ENCODE measurements at regions not wholly inside any gene's neighbourhood (a gene's known extent, or its start where the extent isn't known, plus 50 kb on each side); places are given as distances from the start of the nearest gene placed in this dataset.

DNA sequence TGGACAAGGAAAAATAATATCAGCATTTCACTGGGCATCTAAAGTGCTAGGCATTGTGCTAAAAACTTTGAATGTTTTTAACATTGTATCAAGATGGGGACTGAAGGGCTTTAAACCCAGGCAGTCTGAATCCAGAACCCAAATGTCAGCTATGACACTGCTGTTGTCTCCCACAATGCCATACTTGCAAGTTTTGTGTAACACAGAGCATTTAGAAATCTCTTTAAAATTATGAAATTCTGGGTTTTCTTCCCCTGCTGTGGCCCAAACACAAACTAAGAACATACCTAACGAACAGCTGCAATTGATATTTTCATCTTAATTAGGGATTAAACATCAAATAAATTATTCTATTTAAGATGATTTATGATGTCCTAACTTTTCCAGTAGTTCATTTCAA lies 66.8 kb upstream of the LSM6 start:
- no peak overlapping the region for H3K4me2 ChIP-seq
- DNase-seq (ENCODE audit: low read depth in 1 of 2, low spot score in 1 of 2) (no peak), FAIRE-seq (no peak), ATAC-seq (no peak)
- H3K27ac ChIP-seq = no peak overlapping the region
- H3K4me3 ChIP-seq = no peak overlapping the region
- TF ChIP-seq RAD21 (conservative IDR thresholded peaks at IDR 0.05 in 1 of 2, IDR thresholded peaks at IDR 0.05 in 1 of 2) = no peak
- TF ChIP-seq EHF (CRISPR knock-in tag; IDR thresholded peaks at IDR 0.05) = no peak
- no peak for TF ChIP-seq KDM5A (IDR thresholded peaks at IDR 0.05)
- TF ChIP-seq, protein P1, sequence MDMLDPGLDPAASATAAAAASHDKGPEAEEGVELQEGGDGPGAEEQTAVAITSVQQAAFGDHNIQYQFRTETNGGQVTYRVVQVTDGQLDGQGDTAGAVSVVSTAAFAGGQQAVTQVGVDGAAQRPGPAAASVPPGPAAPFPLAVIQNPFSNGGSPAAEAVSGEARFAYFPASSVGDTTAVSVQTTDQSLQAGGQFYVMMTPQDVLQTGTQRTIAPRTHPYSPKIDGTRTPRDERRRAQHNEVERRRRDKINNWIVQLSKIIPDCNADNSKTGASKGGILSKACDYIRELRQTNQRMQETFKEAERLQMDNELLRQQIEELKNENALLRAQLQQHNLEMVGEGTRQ (IDR thresholded peaks at IDR 0.05) = no peak
- TF ChIP-seq, protein P2, sequence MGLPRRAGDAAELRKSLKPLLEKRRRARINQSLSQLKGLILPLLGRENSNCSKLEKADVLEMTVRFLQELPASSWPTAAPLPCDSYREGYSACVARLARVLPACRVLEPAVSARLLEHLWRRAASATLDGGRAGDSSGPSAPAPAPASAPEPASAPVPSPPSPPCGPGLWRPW (IDR thresholded peaks at IDR 0.05) = no peak
- TF ChIP-seq, protein P3, sequence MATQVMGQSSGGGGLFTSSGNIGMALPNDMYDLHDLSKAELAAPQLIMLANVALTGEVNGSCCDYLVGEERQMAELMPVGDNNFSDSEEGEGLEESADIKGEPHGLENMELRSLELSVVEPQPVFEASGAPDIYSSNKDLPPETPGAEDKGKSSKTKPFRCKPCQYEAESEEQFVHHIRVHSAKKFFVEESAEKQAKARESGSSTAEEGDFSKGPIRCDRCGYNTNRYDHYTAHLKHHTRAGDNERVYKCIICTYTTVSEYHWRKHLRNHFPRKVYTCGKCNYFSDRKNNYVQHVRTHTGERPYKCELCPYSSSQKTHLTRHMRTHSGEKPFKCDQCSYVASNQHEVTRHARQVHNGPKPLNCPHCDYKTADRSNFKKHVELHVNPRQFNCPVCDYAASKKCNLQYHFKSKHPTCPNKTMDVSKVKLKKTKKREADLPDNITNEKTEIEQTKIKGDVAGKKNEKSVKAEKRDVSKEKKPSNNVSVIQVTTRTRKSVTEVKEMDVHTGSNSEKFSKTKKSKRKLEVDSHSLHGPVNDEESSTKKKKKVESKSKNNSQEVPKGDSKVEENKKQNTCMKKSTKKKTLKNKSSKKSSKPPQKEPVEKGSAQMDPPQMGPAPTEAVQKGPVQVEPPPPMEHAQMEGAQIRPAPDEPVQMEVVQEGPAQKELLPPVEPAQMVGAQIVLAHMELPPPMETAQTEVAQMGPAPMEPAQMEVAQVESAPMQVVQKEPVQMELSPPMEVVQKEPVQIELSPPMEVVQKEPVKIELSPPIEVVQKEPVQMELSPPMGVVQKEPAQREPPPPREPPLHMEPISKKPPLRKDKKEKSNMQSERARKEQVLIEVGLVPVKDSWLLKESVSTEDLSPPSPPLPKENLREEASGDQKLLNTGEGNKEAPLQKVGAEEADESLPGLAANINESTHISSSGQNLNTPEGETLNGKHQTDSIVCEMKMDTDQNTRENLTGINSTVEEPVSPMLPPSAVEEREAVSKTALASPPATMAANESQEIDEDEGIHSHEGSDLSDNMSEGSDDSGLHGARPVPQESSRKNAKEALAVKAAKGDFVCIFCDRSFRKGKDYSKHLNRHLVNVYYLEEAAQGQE (IDR thresholded peaks at IDR 0.05) = no peak
- no peak for TF ChIP-seq TP53 (CRISPR knock-in tag; IDR thresholded peaks at IDR 0.05)
- no peak for TF ChIP-seq HDAC2 (IDR thresholded peaks at IDR 0.05)
- no peak for TF ChIP-seq SMC3 (IDR thresholded peaks at IDR 0.05)
- no peak for TF ChIP-seq RNF2 (IDR thresholded peaks at IDR 0.05; ENCODE audit: borderline replicate concordance, low read depth)
- no peak for TF ChIP-seq CBX2 (IDR thresholded peaks at IDR 0.05; ENCODE audit: borderline replicate concordance, low read depth)
- no peak for TF ChIP-seq JUN (IDR thresholded peaks at IDR 0.05)
- TF ChIP-seq GATA3 (IDR thresholded peaks at IDR 0.05; ENCODE audit: borderline replicate concordance) = no peak
- H3K4me1 ChIP-seq = no peaks in the 10 kb centered on the region
- ChIA-PET CTCF (interaction anchor here (1.5 kb wide), 1 partner anchor 9 kb away, joined by 3 read pairs; no protein-coding TSS in a partner anchor), POLR2A (no interaction called here)
- WGBS (ENCODE audit: missing lambda C conversion rate) = 9% methylated on average over 1 of the region's 1 CpG
- no peaks in the 10 kb centered on the region for H3K9me3 ChIP-seq

DNA sequence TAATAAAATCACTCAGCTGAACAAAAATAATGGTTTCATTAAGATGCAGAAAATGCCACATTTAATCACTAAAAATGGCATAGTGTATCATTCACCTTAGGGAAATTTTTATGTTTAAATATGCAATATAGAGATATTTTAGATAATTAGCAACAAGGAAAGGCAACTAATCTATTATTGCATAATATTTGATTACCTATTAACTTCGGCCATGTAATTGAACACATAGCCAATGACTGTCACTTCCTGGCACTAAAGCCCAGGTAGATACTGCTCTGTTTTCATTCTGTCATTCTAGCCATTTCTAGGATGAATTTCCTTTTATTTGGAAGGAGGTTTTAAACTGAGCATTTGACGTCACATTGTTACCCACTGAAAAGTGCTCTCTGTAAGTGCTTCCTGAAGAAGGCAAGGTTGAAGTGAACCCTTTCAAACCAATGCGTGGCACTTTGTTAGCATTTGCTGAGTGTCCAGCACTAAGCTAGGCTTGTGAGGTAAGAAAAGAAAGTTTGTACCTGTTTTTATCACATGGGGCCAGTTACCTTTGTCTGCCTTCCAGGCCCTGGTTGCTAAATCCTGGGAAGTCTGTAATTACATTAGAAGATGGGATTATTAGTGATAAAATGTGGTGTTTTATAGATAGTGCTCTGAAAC lies 67.8 kb upstream of the LSM6 start:
- no peak for ATAC-seq
- 69% methylated on average over 3 of the region's 3 CpGs for WGBS (ENCODE audit: missing lambda C conversion rate)
- CTCF ChIA-PET = no interaction called here
- TF ChIP-seq, protein P4, sequence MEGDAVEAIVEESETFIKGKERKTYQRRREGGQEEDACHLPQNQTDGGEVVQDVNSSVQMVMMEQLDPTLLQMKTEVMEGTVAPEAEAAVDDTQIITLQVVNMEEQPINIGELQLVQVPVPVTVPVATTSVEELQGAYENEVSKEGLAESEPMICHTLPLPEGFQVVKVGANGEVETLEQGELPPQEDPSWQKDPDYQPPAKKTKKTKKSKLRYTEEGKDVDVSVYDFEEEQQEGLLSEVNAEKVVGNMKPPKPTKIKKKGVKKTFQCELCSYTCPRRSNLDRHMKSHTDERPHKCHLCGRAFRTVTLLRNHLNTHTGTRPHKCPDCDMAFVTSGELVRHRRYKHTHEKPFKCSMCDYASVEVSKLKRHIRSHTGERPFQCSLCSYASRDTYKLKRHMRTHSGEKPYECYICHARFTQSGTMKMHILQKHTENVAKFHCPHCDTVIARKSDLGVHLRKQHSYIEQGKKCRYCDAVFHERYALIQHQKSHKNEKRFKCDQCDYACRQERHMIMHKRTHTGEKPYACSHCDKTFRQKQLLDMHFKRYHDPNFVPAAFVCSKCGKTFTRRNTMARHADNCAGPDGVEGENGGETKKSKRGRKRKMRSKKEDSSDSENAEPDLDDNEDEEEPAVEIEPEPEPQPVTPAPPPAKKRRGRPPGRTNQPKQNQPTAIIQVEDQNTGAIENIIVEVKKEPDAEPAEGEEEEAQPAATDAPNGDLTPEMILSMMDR (IDR thresholded peaks at IDR 0.05) = no peak
- no peak for TF ChIP-seq RAD21 (conservative IDR thresholded peaks at IDR 0.05 in 1 of 2, IDR thresholded peaks at IDR 0.05 in 1 of 2)
- TF ChIP-seq EP300 (IDR thresholded peaks at IDR 0.05) = no peak
- TF ChIP-seq, protein P5, sequence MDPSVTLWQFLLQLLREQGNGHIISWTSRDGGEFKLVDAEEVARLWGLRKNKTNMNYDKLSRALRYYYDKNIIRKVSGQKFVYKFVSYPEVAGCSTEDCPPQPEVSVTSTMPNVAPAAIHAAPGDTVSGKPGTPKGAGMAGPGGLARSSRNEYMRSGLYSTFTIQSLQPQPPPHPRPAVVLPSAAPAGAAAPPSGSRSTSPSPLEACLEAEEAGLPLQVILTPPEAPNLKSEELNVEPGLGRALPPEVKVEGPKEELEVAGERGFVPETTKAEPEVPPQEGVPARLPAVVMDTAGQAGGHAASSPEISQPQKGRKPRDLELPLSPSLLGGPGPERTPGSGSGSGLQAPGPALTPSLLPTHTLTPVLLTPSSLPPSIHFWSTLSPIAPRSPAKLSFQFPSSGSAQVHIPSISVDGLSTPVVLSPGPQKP (IDR thresholded peaks at IDR 0.05; ENCODE audit: low read depth, low read length) = no peak
- TF ChIP-seq, protein P6, sequence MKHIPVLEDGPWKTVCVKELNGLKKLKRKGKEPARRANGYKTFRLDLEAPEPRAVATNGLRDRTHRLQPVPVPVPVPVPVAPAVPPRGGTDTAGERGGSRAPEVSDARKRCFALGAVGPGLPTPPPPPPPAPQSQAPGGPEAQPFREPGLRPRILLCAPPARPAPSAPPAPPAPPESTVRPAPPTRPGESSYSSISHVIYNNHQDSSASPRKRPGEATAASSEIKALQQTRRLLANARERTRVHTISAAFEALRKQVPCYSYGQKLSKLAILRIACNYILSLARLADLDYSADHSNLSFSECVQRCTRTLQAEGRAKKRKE (CRISPR knock-in tag; IDR thresholded peaks at IDR 0.05; ENCODE audit: low read depth) = no peak
- no peak for TF ChIP-seq CHD2 (IDR thresholded peaks at IDR 0.05; ENCODE audit: low read length, partially characterized antibody)
- TF ChIP-seq ESRRA (IDR thresholded peaks at IDR 0.05; ENCODE audit: borderline replicate concordance, low read length) = no peak
- no peak for TF ChIP-seq POLR2A (IDR thresholded peaks at IDR 0.05; ENCODE audit: low read length)
- no peak for TF ChIP-seq CEBPB (IDR thresholded peaks at IDR 0.05)
- TF ChIP-seq ZFP36 (IDR thresholded peaks at IDR 0.05; ENCODE audit: borderline replicate concordance, partially characterized antibody) = no peak
- TF ChIP-seq KDM1A (IDR thresholded peaks at IDR 0.05; ENCODE audit: low read depth) = no peak
- no peak for TF ChIP-seq JUNB (IDR thresholded peaks at IDR 0.05)
- TF ChIP-seq EHF (CRISPR knock-in tag; IDR thresholded peaks at IDR 0.05) = no peak
- no peak for TF ChIP-seq POLR2AphosphoS2 (conservative IDR thresholded peaks at IDR 0.05; ENCODE audit: low read length)
- TF ChIP-seq RARB (CRISPR knock-in tag; IDR thresholded peaks at IDR 0.05) = no peak
- TF ChIP-seq, protein P7, sequence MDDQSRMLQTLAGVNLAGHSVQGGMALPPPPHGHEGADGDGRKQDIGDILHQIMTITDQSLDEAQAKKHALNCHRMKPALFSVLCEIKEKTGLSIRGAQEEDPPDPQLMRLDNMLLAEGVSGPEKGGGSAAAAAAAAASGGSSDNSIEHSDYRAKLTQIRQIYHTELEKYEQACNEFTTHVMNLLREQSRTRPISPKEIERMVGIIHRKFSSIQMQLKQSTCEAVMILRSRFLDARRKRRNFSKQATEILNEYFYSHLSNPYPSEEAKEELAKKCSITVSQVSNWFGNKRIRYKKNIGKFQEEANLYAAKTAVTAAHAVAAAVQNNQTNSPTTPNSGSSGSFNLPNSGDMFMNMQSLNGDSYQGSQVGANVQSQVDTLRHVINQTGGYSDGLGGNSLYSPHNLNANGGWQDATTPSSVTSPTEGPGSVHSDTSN (IDR thresholded peaks at IDR 0.05) = no peak
- TF ChIP-seq CBX2 (IDR thresholded peaks at IDR 0.05; ENCODE audit: borderline replicate concordance, low read depth) = no peak
- TF ChIP-seq, protein P8, sequence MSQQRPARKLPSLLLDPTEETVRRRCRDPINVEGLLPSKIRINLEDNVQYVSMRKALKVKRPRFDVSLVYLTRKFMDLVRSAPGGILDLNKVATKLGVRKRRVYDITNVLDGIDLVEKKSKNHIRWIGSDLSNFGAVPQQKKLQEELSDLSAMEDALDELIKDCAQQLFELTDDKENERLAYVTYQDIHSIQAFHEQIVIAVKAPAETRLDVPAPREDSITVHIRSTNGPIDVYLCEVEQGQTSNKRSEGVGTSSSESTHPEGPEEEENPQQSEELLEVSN (IDR thresholded peaks at IDR 0.05; ENCODE audit: borderline replicate concordance, low read depth) = no peak

More for the DNA sequence above, 67.8 kb upstream of the LSM6 start:
- no peak overlapping the region for H3K27ac ChIP-seq
- FAIRE-seq (no peak), DNase-seq (ENCODE audit: low read depth in 1 of 2, low spot score in 1 of 2) (no peak)
- no peaks in the 10 kb centered on the region for H3K4me1 ChIP-seq
- POLR2A ChIA-PET = no interaction called here
- H3K4me3 ChIP-seq = no peak overlapping the region
- no peak overlapping the region for H3K4me2 ChIP-seq
- H3K9me3 ChIP-seq = no peaks in the 10 kb centered on the region

Data from A549 (cell line).